ENCODE measurements at regions not wholly inside any gene's neighbourhood (a gene's known extent, or its start where the extent isn't known, plus 50 kb on each side); places are given as distances from the start of the nearest gene placed in this dataset.

DNA sequence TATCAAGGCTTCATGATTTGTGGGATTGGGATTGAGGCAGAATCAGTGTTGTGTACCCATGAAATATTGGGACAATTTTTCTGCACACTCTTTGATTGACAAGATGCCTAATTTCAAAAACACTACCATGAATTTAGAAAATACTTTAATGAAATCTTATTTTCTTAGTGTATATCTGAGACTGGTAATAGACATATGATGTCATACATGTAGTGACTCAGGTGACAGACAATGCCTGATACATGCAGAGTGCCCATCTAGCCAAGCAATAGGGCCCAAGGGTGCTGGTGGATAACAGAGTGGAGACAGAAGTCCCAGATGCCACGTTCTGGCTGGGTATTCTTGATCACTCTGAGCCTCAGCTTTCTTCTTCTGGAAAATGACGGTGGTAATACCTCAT, 279.6 kb upstream of the ARID1B start:
- no peaks in the 10 kb centered on the region for H3K27me3 ChIP-seq (ENCODE audit: control insufficient read depth, insufficient read depth, low read length)
- no peak for DNase-seq
- no peaks in the 10 kb centered on the region for H3K36me3 ChIP-seq (replicated peaks; ENCODE audit: control insufficient read depth, insufficient read depth, low read length)
- H3K4me3 ChIP-seq (ENCODE audit: insufficient read depth, low read depth, low read length), result no peak overlapping the region

DNA sequence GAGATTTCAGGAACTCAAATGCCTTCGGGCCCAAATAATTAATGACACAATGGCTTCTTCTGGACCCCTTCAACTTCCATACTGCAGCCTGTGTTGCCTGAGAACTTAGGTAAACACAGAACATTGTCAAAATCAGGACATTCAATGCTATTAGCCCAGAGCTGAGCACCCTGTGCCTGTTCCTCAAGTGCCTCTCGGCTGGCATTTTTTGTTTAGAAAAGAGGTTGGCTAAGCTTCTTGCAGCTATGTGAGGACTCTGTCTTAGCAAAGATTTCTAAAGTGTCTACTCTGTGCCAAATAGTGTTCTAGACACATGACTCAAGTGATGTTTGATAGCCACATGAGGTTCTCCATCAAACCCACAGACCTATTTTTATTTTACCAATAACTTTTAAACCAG, 289.3 kb upstream of the ARID1B start:
- no peaks in the 10 kb centered on the region for H3K27me3 ChIP-seq (ENCODE audit: control insufficient read depth, insufficient read depth, low read length)
- H3K4me3 ChIP-seq (ENCODE audit: insufficient read depth, low read depth, low read length), result no peak overlapping the region
- no peak for DNase-seq
- H3K36me3 ChIP-seq (replicated peaks; ENCODE audit: control insufficient read depth, insufficient read depth, low read length), result no peaks in the 10 kb centered on the region

DNA sequence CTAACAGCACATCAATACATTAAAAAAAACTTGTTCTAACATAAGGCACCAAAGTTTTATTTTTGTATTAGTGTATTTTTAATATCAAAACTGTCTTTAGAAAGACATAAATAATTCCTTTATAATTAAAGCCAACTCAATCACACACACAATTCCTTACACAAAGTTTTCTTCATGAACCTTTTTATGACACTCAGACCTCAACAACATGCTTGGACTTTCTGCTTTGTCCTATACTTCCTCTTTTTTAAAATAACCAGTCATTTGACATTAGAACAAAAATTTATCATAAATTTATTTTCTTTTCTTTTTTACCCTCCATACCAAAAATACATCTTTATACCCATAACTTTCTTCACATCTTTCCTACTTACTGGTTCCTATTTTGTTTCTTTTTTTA, 292.0 kb upstream of the ARID1B start:
- no peak for DNase-seq
- H3K4me3 ChIP-seq (ENCODE audit: insufficient read depth, low read depth, low read length), result no peak overlapping the region

DNA sequence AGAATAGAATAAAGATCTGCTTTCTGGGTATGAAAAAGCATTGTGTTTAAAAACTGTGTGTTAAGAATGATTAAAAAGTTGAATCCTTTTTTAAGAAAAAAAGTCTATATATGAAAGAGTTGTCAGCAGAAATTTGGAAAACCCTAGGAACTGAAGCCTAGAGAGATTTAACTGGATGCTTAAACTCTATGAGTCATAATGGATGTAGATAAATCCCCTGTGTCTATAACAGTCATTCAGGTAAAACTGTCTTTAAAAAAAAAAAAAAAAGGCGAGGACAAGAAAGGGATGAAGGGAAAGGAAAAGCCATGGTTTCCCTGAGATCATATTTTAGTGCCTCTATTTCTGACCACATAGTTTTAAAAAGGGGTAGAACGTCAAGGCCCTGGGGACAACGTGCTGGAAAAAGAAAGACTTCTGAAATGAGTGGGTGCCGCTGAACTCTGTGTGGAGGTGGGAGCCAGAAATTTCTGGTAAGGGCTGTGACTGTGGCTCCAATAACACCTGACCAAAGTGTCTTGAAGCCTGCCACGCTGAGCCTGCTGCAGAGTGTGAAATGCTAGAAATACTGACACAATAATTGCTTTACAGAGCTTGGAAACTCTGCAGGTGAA, 302.6 kb upstream of the ARID1B start:
- H3K36me3 ChIP-seq (replicated peaks; ENCODE audit: control insufficient read depth, insufficient read depth, low read length), result no peaks in the 10 kb centered on the region
- H3K27me3 ChIP-seq (ENCODE audit: control insufficient read depth, insufficient read depth, low read length), result no peaks in the 10 kb centered on the region
- H3K4me3 ChIP-seq (ENCODE audit: insufficient read depth, low read depth, low read length), result no peak overlapping the region
- no peak for DNase-seq

More for the DNA sequence above, 292.0 kb upstream of the ARID1B start:
- no peaks in the 10 kb centered on the region for H3K36me3 ChIP-seq (replicated peaks; ENCODE audit: control insufficient read depth, insufficient read depth, low read length)
- H3K27me3 ChIP-seq (ENCODE audit: control insufficient read depth, insufficient read depth, low read length), result no peaks in the 10 kb centered on the region

DNA sequence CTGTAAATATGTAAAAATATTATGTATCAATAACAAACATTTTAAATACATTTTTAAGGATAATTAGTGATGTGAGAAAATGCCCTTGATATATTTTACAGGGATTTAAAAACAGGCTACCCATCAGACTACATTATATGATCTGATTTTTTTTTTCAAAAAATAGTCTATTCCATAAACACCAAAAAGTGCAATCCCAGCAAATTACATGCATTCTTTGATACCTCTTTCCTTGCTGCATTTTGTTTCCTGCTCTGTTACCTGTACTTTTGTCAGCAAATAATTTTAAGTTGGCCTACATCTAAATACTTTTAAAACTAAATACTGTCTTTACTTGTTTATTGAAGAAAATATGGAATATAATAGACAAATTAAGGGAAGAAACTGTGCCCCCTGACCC, 306.2 kb upstream of the ARID1B start:
- Histone ChIP-seq H3K27me3 (ENCODE audit: control insufficient read depth, insufficient read depth, low read length) (no peaks in the 10 kb centered on the region), H3K36me3 (replicated peaks; ENCODE audit: control insufficient read depth, insufficient read depth, low read length) (no peaks in the 10 kb centered on the region), H3K4me3 (ENCODE audit: insufficient read depth, low read depth, low read length) (no peak overlapping the region)
- DNase-seq, result no peak

DNA sequence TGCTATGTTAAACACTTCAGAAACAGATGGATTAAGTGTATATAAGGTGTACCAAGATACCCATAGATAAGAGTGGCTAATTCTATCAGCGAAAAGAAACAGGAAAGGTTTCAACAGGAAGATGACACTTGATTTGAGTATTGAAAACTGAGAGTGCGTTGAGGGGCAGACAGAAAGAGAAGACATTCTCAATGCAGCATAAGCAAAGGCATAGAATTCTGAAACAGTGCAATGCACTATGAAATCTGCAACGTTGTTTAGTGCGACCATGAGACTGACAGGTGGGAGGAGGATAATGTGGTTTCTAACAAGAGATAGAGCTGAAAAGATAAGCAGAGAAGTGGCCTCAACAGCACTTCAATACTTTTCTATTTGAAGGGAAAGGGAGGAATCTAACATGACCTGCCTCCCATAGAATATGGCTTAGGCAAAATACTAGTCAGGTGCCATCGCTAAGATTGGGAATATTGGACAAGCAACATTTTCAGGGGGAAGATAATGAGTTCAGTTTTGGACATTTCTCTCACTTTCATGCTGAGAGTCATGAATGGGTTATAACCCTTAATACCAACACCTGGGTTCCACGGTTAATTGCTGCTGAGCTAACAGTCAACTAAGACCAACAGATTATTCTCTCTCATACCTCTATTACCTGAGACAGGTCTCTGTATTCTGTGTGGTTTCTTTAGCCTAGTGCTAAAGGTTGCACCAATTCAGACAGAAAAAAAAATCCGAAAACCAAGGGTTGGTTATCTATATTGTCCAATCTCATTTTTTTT, 312.9 kb upstream of the ARID1B start:
- H3K4me3 ChIP-seq (ENCODE audit: insufficient read depth, low read depth, low read length), result no peak overlapping the region
- no peak for DNase-seq
- H3K27me3 ChIP-seq (ENCODE audit: control insufficient read depth, insufficient read depth, low read length), result no peaks in the 10 kb centered on the region
- no peaks in the 10 kb centered on the region for H3K36me3 ChIP-seq (replicated peaks; ENCODE audit: control insufficient read depth, insufficient read depth, low read length)

DNA sequence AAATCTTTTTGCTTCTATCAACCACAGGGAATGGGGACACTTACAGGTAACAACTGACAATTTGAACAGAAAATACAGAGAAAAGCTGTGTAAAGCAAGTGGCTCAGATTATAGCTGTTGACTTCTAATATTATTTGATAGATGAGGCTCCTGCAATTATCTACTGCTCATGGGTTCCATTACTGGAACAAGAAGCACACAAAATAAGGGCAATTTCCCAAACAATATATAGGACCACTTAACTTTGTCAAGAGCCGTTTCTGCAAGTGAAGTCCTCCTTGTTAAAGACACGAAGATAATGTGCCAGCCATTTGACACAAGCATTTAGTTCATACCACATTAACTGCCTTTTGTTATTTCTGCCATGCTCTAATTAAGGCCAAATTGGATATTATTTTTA, 315.5 kb upstream of the ARID1B start:
- no peaks in the 10 kb centered on the region for H3K27me3 ChIP-seq (ENCODE audit: control insufficient read depth, insufficient read depth, low read length)
- no peak overlapping the region for H3K4me3 ChIP-seq (ENCODE audit: insufficient read depth, low read depth, low read length)
- no peak for DNase-seq
- no peaks in the 10 kb centered on the region for H3K36me3 ChIP-seq (replicated peaks; ENCODE audit: control insufficient read depth, insufficient read depth, low read length)

DNA sequence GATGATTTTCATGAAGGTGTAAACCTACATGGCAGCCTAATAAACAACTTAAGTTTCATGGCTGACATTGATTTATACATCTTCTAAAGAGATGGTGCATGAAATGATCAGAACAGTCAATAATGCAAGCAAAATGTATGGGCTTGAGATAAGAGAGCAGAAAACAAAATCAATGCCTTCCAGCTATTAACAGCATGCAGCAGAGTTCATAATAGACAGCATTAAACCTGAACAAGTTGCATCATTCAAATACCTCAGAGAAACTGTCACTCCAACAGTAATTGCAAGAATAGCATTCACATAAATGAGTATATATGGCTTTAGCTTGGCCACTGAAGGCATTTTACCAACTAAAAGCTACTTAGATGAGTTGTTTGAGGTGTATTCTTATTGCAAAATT, 319.6 kb upstream of the ARID1B start:
- no peak overlapping the region for H3K4me3 ChIP-seq (ENCODE audit: insufficient read depth, low read depth, low read length)
- H3K27me3 ChIP-seq (ENCODE audit: control insufficient read depth, insufficient read depth, low read length), result no peaks in the 10 kb centered on the region
- H3K36me3 ChIP-seq (replicated peaks; ENCODE audit: control insufficient read depth, insufficient read depth, low read length), result no peaks in the 10 kb centered on the region
- DNase-seq, result no peak

DNA sequence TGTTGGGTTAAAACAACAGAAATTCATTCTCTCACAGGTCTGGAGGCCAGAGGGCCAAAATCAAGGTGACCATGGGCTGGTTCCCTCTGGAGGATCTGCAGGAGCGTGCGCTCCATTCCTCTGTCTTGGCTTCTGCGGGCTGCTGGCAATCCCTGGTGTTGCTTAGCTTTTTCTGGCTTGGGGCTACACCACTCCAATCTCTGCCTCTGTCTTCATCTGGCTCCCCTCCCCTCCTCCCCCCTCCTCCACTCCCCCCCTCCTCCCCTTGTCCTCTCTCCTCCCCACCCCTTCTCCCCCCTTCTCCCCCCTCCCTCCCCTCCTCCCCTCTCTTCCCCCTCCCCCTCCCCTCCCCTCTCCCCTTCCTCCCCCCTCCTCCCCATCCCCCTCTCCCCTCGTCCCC, 321.3 kb upstream of the ARID1B start:
- Histone ChIP-seq H3K27me3 (ENCODE audit: control insufficient read depth, insufficient read depth, low read length) (no peaks in the 10 kb centered on the region), H3K36me3 (replicated peaks; ENCODE audit: control insufficient read depth, insufficient read depth, low read length) (no peaks in the 10 kb centered on the region), H3K4me3 (ENCODE audit: insufficient read depth, low read depth, low read length) (no peak overlapping the region)
- no peak for DNase-seq

DNA sequence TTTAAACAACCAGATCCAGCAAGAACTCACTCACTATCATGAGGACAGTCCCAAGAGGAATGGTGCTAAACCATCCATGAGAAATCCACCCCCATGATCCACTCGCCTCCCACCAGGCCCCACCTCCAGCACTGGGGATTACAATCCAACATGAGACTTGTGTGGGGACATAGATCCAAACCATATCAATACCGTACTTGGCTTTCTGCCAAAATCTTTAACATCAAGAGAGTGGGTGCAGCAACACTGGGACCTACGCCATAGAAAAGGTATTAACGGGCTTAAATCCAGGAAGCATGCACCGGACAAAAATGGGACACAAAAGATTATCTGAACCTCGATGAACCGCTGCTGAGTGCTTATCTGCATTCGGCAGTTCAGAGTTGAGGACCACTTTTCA, 322.3 kb upstream of the ARID1B start:
- Histone ChIP-seq H3K36me3 (replicated peaks; ENCODE audit: control insufficient read depth, insufficient read depth, low read length) (no peaks in the 10 kb centered on the region), H3K4me3 (ENCODE audit: insufficient read depth, low read depth, low read length) (no peak overlapping the region), H3K27me3 (ENCODE audit: control insufficient read depth, insufficient read depth, low read length) (no peaks in the 10 kb centered on the region)
- DNase-seq, result no peak

DNA sequence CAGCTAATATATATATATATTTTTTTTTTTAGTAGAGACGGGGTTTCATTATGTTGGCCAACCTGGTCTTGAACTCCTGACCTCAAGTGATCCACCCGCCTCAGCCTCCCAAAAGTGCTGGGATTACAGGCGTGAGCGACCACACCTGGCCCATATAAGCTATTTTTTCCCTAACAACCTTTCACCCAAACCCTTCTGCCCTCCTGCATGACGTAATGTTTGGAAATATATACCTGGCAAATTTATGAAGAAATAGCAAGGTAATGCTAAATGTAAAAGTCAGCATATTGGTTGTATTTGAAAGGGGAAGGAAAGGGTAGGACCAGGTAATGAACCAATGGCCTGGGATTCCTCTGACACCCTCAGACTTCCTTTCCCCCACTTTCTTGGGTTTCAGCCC, 325.5 kb upstream of the ARID1B start:
- no peak for DNase-seq
- no peaks in the 10 kb centered on the region for H3K27me3 ChIP-seq (ENCODE audit: control insufficient read depth, insufficient read depth, low read length)
- H3K36me3 ChIP-seq (replicated peaks; ENCODE audit: control insufficient read depth, insufficient read depth, low read length), result no peaks in the 10 kb centered on the region
- H3K4me3 ChIP-seq (ENCODE audit: insufficient read depth, low read depth, low read length), result no peak overlapping the region

DNA sequence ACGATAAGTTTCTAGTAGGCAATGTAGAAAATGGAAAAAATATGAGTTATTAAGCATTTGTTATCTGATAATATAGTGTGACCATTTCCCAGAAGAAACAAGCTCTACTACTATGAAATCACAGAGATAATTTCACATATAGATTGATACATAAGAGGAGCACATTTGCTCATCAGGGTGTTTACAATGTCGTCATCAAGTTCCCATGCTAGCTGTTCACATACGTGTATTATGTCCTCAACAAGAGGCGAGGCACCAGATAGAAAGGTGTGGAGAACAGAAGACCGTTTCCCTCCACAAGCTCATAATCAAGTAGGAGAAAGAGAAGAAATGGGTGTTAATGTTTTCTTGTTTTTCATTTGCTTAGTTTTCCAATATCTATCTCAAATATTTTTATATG, 326.1 kb upstream of the ARID1B start:
- no peak for DNase-seq
- Histone ChIP-seq H3K36me3 (replicated peaks; ENCODE audit: control insufficient read depth, insufficient read depth, low read length) (no peaks in the 10 kb centered on the region), H3K4me3 (ENCODE audit: insufficient read depth, low read depth, low read length) (no peak overlapping the region), H3K27me3 (ENCODE audit: control insufficient read depth, insufficient read depth, low read length) (no peaks in the 10 kb centered on the region)

DNA sequence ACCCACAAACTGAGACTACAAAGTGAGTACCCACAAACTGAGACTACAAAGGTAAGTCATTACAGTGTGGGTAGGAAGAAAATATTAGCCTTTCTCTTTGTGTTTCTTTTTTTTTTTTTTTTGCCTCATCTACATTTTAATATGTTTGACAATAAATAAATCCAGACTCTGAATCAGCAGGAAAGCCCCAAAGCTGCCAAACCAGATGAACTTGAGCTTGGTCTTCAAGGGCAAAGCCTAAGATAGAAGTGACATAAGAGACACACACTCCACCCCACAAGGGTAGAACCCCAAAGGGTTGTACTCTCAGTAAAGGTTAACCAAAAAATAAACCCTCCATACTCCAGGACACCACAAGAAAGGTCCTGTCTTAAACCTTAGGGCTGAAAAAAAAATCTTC, 326.8 kb upstream of the ARID1B start:
- no peak for DNase-seq
- Histone ChIP-seq H3K36me3 (replicated peaks; ENCODE audit: control insufficient read depth, insufficient read depth, low read length) (no peaks in the 10 kb centered on the region), H3K4me3 (ENCODE audit: insufficient read depth, low read depth, low read length) (no peak overlapping the region), H3K27me3 (ENCODE audit: control insufficient read depth, insufficient read depth, low read length) (no peaks in the 10 kb centered on the region)

DNA sequence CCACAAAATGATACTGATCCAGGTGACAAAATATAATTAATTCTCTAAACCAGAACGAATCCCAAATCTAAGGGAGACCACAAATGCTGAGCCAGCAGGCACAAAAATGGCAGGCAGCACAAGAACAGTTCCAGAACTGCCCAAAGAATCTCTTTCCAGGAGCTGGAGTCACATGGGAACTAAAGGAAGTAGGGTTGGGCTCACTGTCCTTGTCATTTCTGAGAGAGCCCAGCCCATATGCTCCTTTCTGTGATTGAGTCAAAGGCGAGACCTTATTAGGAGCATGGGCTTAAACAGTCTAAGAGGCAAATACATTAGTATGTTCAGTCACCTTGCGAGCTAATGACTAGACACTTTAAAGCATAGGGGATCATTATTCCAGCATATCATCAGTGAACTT, 327.6 kb upstream of the ARID1B start:
- Histone ChIP-seq H3K4me3 (ENCODE audit: insufficient read depth, low read depth, low read length) (no peak overlapping the region), H3K27me3 (ENCODE audit: control insufficient read depth, insufficient read depth, low read length) (no peaks in the 10 kb centered on the region), H3K36me3 (replicated peaks; ENCODE audit: control insufficient read depth, insufficient read depth, low read length) (no peaks in the 10 kb centered on the region)
- DNase-seq, result no peak

DNA sequence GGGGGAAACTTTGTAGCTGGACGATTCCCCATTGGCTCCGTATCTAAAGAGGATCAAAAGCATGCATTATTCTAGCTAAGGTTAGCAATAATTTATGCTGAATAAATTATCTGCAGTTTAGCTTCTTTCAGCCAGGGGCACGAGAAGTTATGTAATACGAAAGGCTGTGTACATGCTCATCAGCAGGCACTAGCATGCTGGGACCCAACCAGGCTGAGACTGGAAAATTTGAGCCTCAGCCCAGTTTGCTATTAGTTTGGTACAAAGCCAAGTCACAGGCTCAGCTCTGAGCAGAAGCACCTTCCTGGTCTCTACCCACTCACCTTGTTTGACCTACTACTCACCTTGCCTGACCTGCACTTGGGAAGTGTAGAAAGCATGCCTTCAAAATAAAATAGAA, 328.1 kb upstream of the ARID1B start:
- H3K4me3 ChIP-seq (ENCODE audit: insufficient read depth, low read depth, low read length), result no peak overlapping the region
- no peak for DNase-seq
- no peaks in the 10 kb centered on the region for H3K36me3 ChIP-seq (replicated peaks; ENCODE audit: control insufficient read depth, insufficient read depth, low read length)
- no peaks in the 10 kb centered on the region for H3K27me3 ChIP-seq (ENCODE audit: control insufficient read depth, insufficient read depth, low read length)

DNA sequence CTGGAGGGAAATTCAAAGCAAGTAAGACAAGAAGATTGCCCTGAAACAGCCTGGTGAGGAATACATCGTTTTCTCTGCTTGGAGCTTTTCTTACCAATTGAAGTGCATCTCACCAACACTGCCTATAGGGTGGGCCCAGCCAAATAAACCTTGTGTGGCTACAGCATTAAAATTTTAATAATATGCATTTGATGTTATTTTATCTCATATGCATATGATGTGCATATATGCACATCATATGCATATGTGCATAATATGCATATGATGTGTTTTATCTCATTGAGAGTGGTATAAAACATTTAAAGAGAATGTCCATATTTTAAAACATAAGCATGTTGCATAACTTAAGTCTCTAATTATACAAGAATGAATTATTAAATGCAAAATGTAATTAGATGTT, 328.6 kb upstream of the ARID1B start:
- Histone ChIP-seq H3K4me3 (ENCODE audit: insufficient read depth, low read depth, low read length) (no peak overlapping the region), H3K27me3 (ENCODE audit: control insufficient read depth, insufficient read depth, low read length) (no peaks in the 10 kb centered on the region), H3K36me3 (replicated peaks; ENCODE audit: control insufficient read depth, insufficient read depth, low read length) (no peaks in the 10 kb centered on the region)
- DNase-seq, result no peak

All from H7 (cell line).